Central memory CD8-positive, alpha-beta T cell (primary cell): ENCODE measurements at regions not wholly inside any gene's neighbourhood (a gene's known extent, or its start where the extent isn't known, plus 50 kb on each side); places are given as distances from the start of the nearest gene placed in this dataset.

Experiments used
- ATAC-seq: fragments of 150-1000 bp; cut with Tn5 transposase; replicated peaks from 2 replicates; pipeline ENCODE4 v1.10.0; 2022; ENCODE audit warnings: mild to moderate bottlenecking, moderate FRiP score, moderate number of reproducible peaks; ENCODE audit not compliant: poor library complexity, severe bottlenecking; ENCODE audit errors: extremely low read depth
- DNase-seq, 2 donors: peaks; one replicate each; pipeline ENCODE4 v3.0.0; 2021; ENCODE audit warnings: low spot score in 2 of 2
- H3K27ac Mint-ChIP-seq: one replicate; pipeline ENCODE4 v1.8.0; 2022; ENCODE audit warnings: low read depth, mild to moderate bottlenecking, moderate library complexity, mixed read lengths
- H3K27me3 Mint-ChIP-seq: one replicate; pipeline ENCODE4 v1.8.0; 2022; ENCODE audit warnings: mixed read lengths
- H3K36me3 Mint-ChIP-seq: one replicate; pipeline ENCODE4 v1.8.0; 2022; ENCODE audit warnings: mild to moderate bottlenecking, moderate library complexity, mixed read lengths; ENCODE audit not compliant: insufficient read depth
- H3K4me1 Mint-ChIP-seq: one replicate; pipeline ENCODE4 v1.8.0; 2022; ENCODE audit warnings: mixed read lengths
- H3K4me3 Mint-ChIP-seq: one replicate; pipeline ENCODE4 v1.8.0; 2022; ENCODE audit warnings: mild to moderate bottlenecking, moderate library complexity, mixed read lengths
- H3K9me3 Mint-ChIP-seq: one replicate; pipeline ENCODE4 v1.8.0; 2022; ENCODE audit warnings: mixed read lengths

- ATAC-seq (no peak), DNase-seq (no peak)
- Mint-ChIP-seq H3K9me3 (no peaks in the 10 kb centered on the region), H3K27me3 (peaks cover 34% of the 10 kb centered on the region), H3K4me1 (no peaks in the 10 kb centered on the region), H3K36me3 (no peaks in the 10 kb centered on the region), H3K4me3 (no peak overlapping the region), H3K27ac (no peak overlapping the region)
Observed at GRCh38 chr12:67141296-67142018, 127.7 kb upstream of the CAND1 start.

DNA sequence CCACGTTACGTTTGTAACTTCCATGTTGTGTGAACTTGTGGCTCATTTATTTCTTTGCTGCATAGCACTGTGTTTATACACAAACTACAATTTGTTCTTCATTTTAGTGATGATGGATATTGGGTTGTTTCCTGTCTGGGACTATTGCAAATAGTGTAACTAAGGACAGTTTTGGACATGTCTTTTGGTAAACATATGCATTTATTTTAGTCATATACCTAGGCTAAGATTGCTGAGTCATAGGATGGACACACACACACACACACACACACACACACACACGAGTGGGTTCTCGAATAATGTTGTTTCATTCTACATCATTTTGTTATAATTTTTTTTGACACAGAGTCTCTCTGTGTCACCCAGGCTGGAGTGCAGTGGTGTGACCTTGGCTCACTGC, 123.5 kb upstream of the CAND1 start:
- H3K4me3 Mint-ChIP-seq = no peak overlapping the region
- H3K9me3 Mint-ChIP-seq = no peaks in the 10 kb centered on the region
- no peak overlapping the region for H3K27ac Mint-ChIP-seq
- H3K36me3 Mint-ChIP-seq = no peaks in the 10 kb centered on the region
- DNase-seq (no peak), ATAC-seq (no peak)
- no peaks in the 10 kb centered on the region for H3K4me1 Mint-ChIP-seq
- H3K27me3 Mint-ChIP-seq = peaks cover 11% of the 10 kb centered on the region

- H3K27me3 Mint-ChIP-seq = peaks cover 21% of the 10 kb centered on the region
- no peaks in the 10 kb centered on the region for H3K4me1 Mint-ChIP-seq
- DNase-seq (no peak), ATAC-seq (no peak)
- no peak overlapping the region for H3K27ac Mint-ChIP-seq
- H3K4me3 Mint-ChIP-seq = no peak overlapping the region
- H3K36me3 Mint-ChIP-seq = no peaks in the 10 kb centered on the region
- no peaks in the 10 kb centered on the region for H3K9me3 Mint-ChIP-seq
Observed at GRCh38 chr12:67147030-67147429, 122.1 kb upstream of the CAND1 start.

DNA sequence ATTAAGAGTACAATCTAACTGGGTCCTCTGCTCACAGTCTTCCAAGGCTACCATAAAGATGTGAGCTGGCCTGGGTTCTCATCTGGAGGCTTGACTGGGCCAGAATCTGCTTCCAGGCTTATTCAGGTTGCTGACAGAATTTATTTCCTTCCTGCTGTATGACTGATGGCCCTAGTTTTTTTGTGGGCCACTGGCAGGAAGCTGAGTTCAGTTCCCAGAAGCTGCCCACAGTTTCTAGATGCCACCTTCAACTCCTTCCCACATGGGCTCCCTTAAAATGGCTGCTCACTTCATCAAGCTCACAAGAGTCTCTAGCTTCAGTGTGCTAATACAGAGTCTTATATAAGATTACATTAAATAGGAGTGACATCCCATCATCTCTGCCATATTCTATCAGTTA, 121.7 kb upstream of the CAND1 start:
- ATAC-seq = no peak
- no peaks in the 10 kb centered on the region for H3K4me1 Mint-ChIP-seq
- peaks cover 25% of the 10 kb centered on the region for H3K27me3 Mint-ChIP-seq

GRCh38 chr12:67148265-67148664, 120.9 kb upstream of the CAND1 start:
- H3K36me3 Mint-ChIP-seq = no peaks in the 10 kb centered on the region
- no peak overlapping the region for H3K4me3 Mint-ChIP-seq
- H3K27ac Mint-ChIP-seq = no peak overlapping the region
- H3K4me1 Mint-ChIP-seq = no peaks in the 10 kb centered on the region
- ATAC-seq = no peak
- no peak for DNase-seq
- H3K9me3 Mint-ChIP-seq = no peaks in the 10 kb centered on the region
- H3K27me3 Mint-ChIP-seq = peaks cover 33% of the 10 kb centered on the region

More for the DNA sequence above, 121.7 kb upstream of the CAND1 start:
- H3K4me3 Mint-ChIP-seq = no peak overlapping the region
- DNase-seq = no peak
- H3K27ac Mint-ChIP-seq = no peak overlapping the region
- H3K36me3 Mint-ChIP-seq = no peaks in the 10 kb centered on the region
- H3K9me3 Mint-ChIP-seq = no peaks in the 10 kb centered on the region

DNA sequence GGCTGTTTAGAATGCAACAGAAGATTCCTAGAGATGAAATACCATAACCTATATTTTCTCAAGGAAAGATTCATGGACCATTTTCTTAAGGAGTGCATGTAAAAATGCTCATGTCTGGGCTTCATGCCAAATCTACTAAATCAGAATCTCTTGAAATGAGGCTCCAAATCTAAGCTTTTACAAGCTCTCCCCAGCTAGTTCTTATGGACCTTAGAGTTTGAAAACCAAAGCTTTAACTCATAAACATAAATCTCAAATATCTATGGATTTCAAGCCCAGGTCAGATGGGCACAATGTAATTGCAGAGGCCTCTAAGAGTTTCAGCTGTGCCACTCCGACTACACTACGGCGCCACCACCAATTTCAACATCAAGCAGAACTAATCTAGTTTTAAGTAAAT, 117.3 kb upstream of the CAND1 start:
- H3K36me3 Mint-ChIP-seq = peaks cover 2% of the 10 kb centered on the region
- ATAC-seq (no peak), DNase-seq (no peak)
- no peaks in the 10 kb centered on the region for H3K4me1 Mint-ChIP-seq
- no peaks in the 10 kb centered on the region for H3K9me3 Mint-ChIP-seq
- no peak overlapping the region for H3K27ac Mint-ChIP-seq
- H3K4me3 Mint-ChIP-seq = no peak overlapping the region
- peaks cover 58% of the 10 kb centered on the region for H3K27me3 Mint-ChIP-seq

- Mint-ChIP-seq H3K27ac (no peak overlapping the region), H3K9me3 (no peaks in the 10 kb centered on the region), H3K4me1 (no peaks in the 10 kb centered on the region), H3K4me3 (no peak overlapping the region), H3K27me3 (peaks cover 61% of the 10 kb centered on the region), H3K36me3 (peaks cover 2% of the 10 kb centered on the region)
- no peak for DNase-seq
- ATAC-seq = no peak
Observed at GRCh38 chr12:67152451-67152850, 116.7 kb upstream of the CAND1 start.

DNA sequence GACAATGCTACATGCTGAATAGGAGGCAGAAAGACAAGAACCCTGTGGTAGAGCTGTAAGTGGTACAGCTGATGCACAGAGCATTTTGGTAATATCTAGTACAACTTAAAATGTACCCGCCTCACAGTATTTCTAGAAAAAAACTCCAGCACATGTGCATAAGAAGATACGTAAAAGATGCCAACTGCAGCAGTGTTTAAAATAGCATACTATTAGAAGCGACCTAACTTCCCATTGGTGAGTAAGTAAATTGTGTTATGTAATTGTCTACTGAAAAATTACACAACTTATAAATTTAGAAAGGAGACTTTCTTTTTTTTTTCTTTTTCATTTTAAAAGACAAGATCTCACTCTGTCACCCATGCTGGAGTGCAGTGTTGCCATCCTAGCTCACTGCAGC, 114.3 kb upstream of the CAND1 start:
- H3K36me3 Mint-ChIP-seq = peaks cover 2% of the 10 kb centered on the region
- DNase-seq = no peak
- H3K27ac Mint-ChIP-seq = no peak overlapping the region
- H3K4me3 Mint-ChIP-seq = no peak overlapping the region
- no peak for ATAC-seq
- H3K27me3 Mint-ChIP-seq = peaks cover 74% of the 10 kb centered on the region
- no peaks in the 10 kb centered on the region for H3K9me3 Mint-ChIP-seq
- H3K4me1 Mint-ChIP-seq = no peaks in the 10 kb centered on the region

DNA sequence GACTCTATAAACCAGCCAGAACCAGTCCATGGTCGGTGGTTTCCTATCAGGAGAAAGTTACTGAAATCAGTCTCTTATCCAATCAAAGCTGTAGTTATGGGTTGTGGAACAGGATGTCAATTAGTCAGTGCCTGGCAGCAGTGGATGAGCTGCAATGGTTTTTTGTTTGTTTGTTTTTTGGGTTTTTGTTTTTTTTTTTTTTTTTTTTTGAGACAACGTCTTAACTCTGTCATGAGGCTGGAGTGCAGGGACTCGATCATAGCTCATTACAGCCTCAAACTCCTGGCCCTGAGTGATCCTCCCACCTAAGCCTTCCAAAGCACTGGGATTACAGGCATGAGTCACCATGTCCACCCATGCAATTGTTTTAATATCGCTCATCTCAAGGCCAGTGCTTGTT, 113.3 kb upstream of the CAND1 start:
- ATAC-seq (no peak), DNase-seq (no peak)
- Mint-ChIP-seq H3K4me1 (no peaks in the 10 kb centered on the region), H3K36me3 (peaks cover 2% of the 10 kb centered on the region), H3K27ac (no peak overlapping the region), H3K4me3 (no peak overlapping the region), H3K9me3 (no peaks in the 10 kb centered on the region), H3K27me3 (peaks cover 74% of the 10 kb centered on the region)

DNA sequence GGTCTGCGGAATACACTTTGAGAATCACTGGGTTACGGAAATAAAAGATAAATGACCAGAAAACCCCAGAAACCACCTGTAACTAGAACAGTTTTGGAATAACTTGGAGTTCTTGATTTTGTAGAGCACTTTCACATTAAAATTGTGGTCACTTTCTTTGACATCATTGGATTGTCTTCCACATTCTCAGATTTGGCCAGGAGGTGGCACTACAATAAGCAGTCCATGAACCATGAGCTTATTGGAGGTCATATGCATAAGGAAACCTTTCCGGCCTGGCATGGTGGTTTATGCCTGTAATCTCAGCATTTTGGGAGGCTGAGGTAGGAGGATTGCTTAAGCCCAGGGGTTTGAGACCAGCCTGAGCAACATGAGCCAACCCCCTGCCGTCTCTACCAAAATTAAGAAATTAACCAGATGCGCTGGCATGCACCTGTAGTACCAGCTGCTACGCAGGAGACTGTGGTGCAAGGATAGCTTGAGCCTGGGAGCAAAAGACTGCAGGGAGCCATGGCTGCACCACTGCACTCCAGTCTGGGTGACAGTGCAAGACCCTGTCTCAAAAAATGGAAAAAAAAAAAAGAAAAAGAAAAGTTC, 107.7 kb upstream of the CAND1 start:
- no peak overlapping the region for H3K4me3 Mint-ChIP-seq
- H3K9me3 Mint-ChIP-seq = no peaks in the 10 kb centered on the region
- no peak overlapping the region for H3K27ac Mint-ChIP-seq
- DNase-seq (no peak), ATAC-seq (no peak)
- H3K27me3 Mint-ChIP-seq = peaks cover 57% of the 10 kb centered on the region
- H3K4me1 Mint-ChIP-seq = no peaks in the 10 kb centered on the region
- H3K36me3 Mint-ChIP-seq = no peaks in the 10 kb centered on the region

DNA sequence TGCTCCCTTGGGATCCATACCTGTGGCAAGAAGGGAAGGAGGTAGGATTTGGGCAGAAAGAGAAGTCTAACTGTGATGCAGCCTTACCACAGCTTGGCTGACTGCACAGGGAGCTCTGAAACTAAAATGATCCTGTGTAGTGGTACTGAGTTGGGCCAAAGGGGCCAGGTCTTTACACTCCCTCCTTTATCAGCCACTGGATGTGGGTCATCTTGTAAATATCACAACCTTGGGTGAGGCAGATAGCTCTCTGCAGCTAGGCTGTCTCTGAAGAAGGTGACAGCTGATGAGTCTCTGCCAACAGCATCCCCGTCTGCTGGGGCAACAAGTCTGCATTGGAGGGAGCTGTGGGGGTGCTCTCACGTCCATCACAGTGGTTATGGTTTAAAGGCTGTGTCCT, 95.9 kb upstream of the CAND1 start:
- H3K9me3 Mint-ChIP-seq = no peaks in the 10 kb centered on the region
- ATAC-seq = no peak

DNA sequence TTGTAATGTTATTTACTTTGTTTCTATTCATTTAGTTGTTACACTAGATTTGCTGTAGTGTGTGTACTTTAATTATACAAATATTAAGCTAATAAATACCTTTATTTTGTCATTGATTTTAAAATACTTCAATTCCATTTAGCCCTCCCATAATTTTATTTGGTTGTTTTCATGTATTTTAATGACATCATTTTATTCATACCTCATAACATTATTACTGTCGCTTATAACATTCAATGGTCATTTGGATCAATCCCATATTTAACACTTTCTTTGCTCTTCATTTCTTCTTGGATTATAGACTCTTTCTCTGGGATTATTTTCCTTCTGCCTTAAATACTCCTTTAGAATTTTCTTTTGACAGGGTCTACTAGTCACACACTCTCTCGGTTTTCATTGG, 86.6 kb upstream of the CAND1 start:
- no peak for DNase-seq
- Mint-ChIP-seq H3K36me3 (peaks cover 2% of the 10 kb centered on the region), H3K4me3 (no peak overlapping the region), H3K27ac (no peak overlapping the region), H3K4me1 (no peaks in the 10 kb centered on the region), H3K9me3 (peaks cover 6% of the 10 kb centered on the region), H3K27me3 (peaks cover 60% of the 10 kb centered on the region)
- ATAC-seq = no peak

More for the DNA sequence above, 95.9 kb upstream of the CAND1 start:
- DNase-seq = no peak
- H3K27ac Mint-ChIP-seq = no peak overlapping the region
- no peaks in the 10 kb centered on the region for H3K36me3 Mint-ChIP-seq
- H3K27me3 Mint-ChIP-seq = peaks cover 64% of the 10 kb centered on the region
- H3K4me3 Mint-ChIP-seq = no peak overlapping the region
- H3K4me1 Mint-ChIP-seq = no peaks in the 10 kb centered on the region

DNA sequence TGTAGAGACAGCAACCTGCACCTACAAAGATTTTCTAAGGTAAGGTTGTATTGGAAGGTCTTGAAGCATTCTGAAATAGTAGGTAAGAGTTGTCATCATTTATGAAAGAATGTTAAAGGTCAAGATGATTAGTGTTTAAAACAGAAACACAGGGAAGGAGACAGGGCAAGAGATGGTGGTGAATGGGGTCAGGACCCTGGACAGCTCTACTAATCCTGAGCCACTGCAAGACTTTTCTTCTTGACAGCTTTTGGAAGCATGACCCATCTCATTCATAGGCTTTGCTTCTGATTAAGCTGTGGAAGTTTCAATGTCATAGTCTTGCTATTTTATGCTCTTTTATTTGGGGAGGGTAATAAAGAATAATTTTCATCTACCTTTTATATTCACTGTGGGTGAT, 75.5 kb upstream of the CAND1 start:
- no peaks in the 10 kb centered on the region for H3K9me3 Mint-ChIP-seq
- H3K4me1 Mint-ChIP-seq = no peaks in the 10 kb centered on the region
- DNase-seq (no peak), ATAC-seq (no peak)
- H3K27ac Mint-ChIP-seq = no peak overlapping the region
- peaks cover 48% of the 10 kb centered on the region for H3K27me3 Mint-ChIP-seq
- H3K36me3 Mint-ChIP-seq = no peaks in the 10 kb centered on the region
- H3K4me3 Mint-ChIP-seq = no peak overlapping the region
